ENCODE measurements at regions not wholly inside any gene's neighbourhood (a gene's known extent, or its start where the extent isn't known, plus 50 kb on each side); places are given as distances from the start of the nearest gene placed in this dataset.

- TF ChIP-seq CTCF (IDR thresholded peaks at IDR 0.05 in 8 of 11, conservative IDR thresholded peaks at IDR 0.05 in 3 of 11) (no peak), POLR2A (IDR thresholded peaks at IDR 0.05) (no peak)
Observed at GRCh38 chr11:15880291-15880690, 476.1 kb downstream of the SOX6 start.
